SK-N-SH treated with all-trans-retinoic acid at 6 μM for 48 hours (cell line): ENCODE measurements at regions not wholly inside any gene's neighbourhood (a gene's known extent, or its start where the extent isn't known, plus 50 kb on each side); places are given as distances from the start of the nearest gene placed in this dataset.
A peak's percentile ranks its signal among the peaks of the same experiment; 100 is the strongest.

Experiments used
- ATAC-seq: fragments of 200-7000 bp; cut with Tn5 transposase; 3 replicates; pipeline ENCODE4 v1.9.1; 2020; ENCODE audit warnings: mild to moderate bottlenecking, moderate library complexity
- BACH2 ChIP-seq: fragments of 250-450 bp; sonication (Bioruptor Pico); IDR thresholded peaks from 2 replicates; pipeline ENCODE4 v1.9.0; 2021; ENCODE audit warnings: mild to moderate bottlenecking, borderline replicate concordance
- CREB5 ChIP-seq: fragments of 250-450 bp; sonication (Bioruptor Pico); IDR thresholded peaks from 2 replicates; pipeline ENCODE4 v1.5.1; 2020; ENCODE audit warnings: low read depth, mild to moderate bottlenecking, moderate library complexity
- CSDC2 ChIP-seq: fragments of 250-450 bp; sonication (Bioruptor Pico); IDR thresholded peaks from 2 replicates; pipeline ENCODE4 v1.5.0; 2020; ENCODE audit warnings: mild to moderate bottlenecking, moderate library complexity
- CSRNP3 ChIP-seq: fragments of 250-450 bp; sonication (Bioruptor Pico); IDR thresholded peaks from 2 replicates; pipeline ENCODE4 v1.5.1; 2021; ENCODE audit warnings: mild to moderate bottlenecking, moderate library complexity
- ESRRG ChIP-seq: fragments of 250-450 bp; sonication (Bioruptor Pico); IDR thresholded peaks from 2 replicates; pipeline ENCODE4 v1.6.1; 2021; ENCODE audit warnings: mild to moderate bottlenecking
- GLIS3 ChIP-seq: fragments of 250-450 bp; sonication (Bioruptor Pico); IDR thresholded peaks from 2 replicates; pipeline ENCODE4 v1.5.0; 2020; ENCODE audit warnings: mild to moderate bottlenecking, moderate library complexity
- ISL1 ChIP-seq: fragments of 250-450 bp; sonication (Bioruptor Pico); IDR thresholded peaks from 2 replicates; pipeline ENCODE4 v2.1.2; 2022; ENCODE audit warnings: mild to moderate bottlenecking, moderate library complexity
- OSR1 ChIP-seq: fragments of 250-450 bp; sonication (Bioruptor Pico); IDR thresholded peaks from 2 replicates; pipeline ENCODE4 v1.8.0; 2022; ENCODE audit warnings: moderate library complexity, mild to moderate bottlenecking, inconsistent platforms
- PATZ1 ChIP-seq: fragments of 250-450 bp; sonication (Bioruptor Pico); IDR thresholded peaks from 2 replicates; pipeline ENCODE4 v1.8.0; 2020; ENCODE audit warnings: mild to moderate bottlenecking, moderate library complexity, borderline replicate concordance
- POU6F1 ChIP-seq: fragments of 250-450 bp; sonication (Bioruptor Pico); IDR thresholded peaks from 2 replicates; pipeline ENCODE4 v1.8.0; 2021; ENCODE audit warnings: low read depth, mild to moderate bottlenecking, moderate library complexity, borderline replicate concordance
- PPARA ChIP-seq: fragments of 250-450 bp; sonication (Bioruptor Pico); IDR thresholded peaks from 2 replicates; pipeline ENCODE4 v1.5.0; 2020; ENCODE audit warnings: mild to moderate bottlenecking, borderline replicate concordance
- RARB ChIP-seq: fragments of 250-450 bp; sonication (Bioruptor Pico); IDR thresholded peaks from 2 replicates; pipeline ENCODE4 v1.8.0; 2021; ENCODE audit warnings: mild to moderate bottlenecking, moderate library complexity
- SNAI2 ChIP-seq: fragments of 250-450 bp; sonication (Bioruptor Pico); IDR thresholded peaks from 2 replicates; pipeline ENCODE4 v1.5.0; 2020; ENCODE audit warnings: mild to moderate bottlenecking, moderate library complexity
- TCF4 ChIP-seq: fragments of 250-450 bp; sonication (Bioruptor Pico); IDR thresholded peaks from 2 replicates; pipeline ENCODE4 v1.8.0; 2021; ENCODE audit warnings: mild to moderate bottlenecking, moderate library complexity, borderline replicate concordance
- TOX ChIP-seq: fragments of 250-450 bp; sonication (Bioruptor Pico); IDR thresholded peaks from 2 replicates; pipeline ENCODE4 v1.8.0; 2021; ENCODE audit warnings: mild to moderate bottlenecking, moderate library complexity, borderline replicate concordance
- ZC3H10 ChIP-seq: fragments of 250-450 bp; sonication (Bioruptor Pico); IDR thresholded peaks from 2 replicates; pipeline ENCODE4 v1.5.1; 2021; ENCODE audit warnings: mild to moderate bottlenecking, moderate library complexity
- ZFP3 ChIP-seq: fragments of 250-450 bp; sonication (Bioruptor Pico); IDR thresholded peaks from 2 replicates; pipeline ENCODE4 v1.5.0; 2020; ENCODE audit warnings: mild to moderate bottlenecking, moderate library complexity
- ZFP30 ChIP-seq: fragments of 450-650 bp; formaldehyde crosslinking; IDR thresholded peaks from 2 replicates; pipeline ENCODE4 v1.5.0; 2022; ENCODE audit warnings: mild to moderate bottlenecking, moderate library complexity
- ZNF565 ChIP-seq: fragments of 450-650 bp; formaldehyde crosslinking; conservative IDR thresholded peaks from 2 replicates; pipeline ENCODE4 v1.5.0; 2020; ENCODE audit warnings: low read depth, mild to moderate bottlenecking, moderate library complexity
- ZNF70 ChIP-seq: fragments of 450-650 bp; formaldehyde crosslinking; IDR thresholded peaks from 2 replicates; pipeline ENCODE4 v1.5.0; 2020; ENCODE audit warnings: mild to moderate bottlenecking, moderate library complexity
- ZNF8 ChIP-seq: fragments of 450-650 bp; formaldehyde crosslinking; IDR thresholded peaks from 2 replicates; pipeline ENCODE4 v1.5.0; 2020; ENCODE audit warnings: mild to moderate bottlenecking, moderate library complexity

GRCh38 chr3:59267021-59267420 is 217.2 kb upstream of the CFAP20DC start:
- peak; percentile 38 for ATAC-seq

GRCh38 chr3:59266551-59266950 is 216.7 kb upstream of the CFAP20DC start:
- peak; percentile 77 for ATAC-seq
- TF ChIP-seq ISL1 (CRISPR knock-in tag): peak; percentile 44; the same call in 1 of the 2 replicates
- TF ChIP-seq ZNF8 (CRISPR knock-in tag): no peak
- TF ChIP-seq TOX: peak; percentile 49; the same call in 1 of the 2 replicates

More at GRCh38 chr3:59267021-59267420, 217.2 kb upstream of the CFAP20DC start:
- TF ChIP-seq BACH2 (CRISPR knock-in tag) (no peak), ISL1 (CRISPR knock-in tag) (no peak), TOX (no peak), CSRNP3 (CRISPR knock-in tag) (no peak), PPARA (CRISPR knock-in tag) (no peak), ZNF565 (CRISPR knock-in tag) (no peak), RARB (no peak), ZFP3 (CRISPR knock-in tag) (no peak), TCF4 (no peak)

GRCh38 chr3:59265566-59265965 is 215.7 kb upstream of the CFAP20DC start:
- no peak for ATAC-seq
- TF ChIP-seq BACH2 (CRISPR knock-in tag): no peak
- 0 out of 2 replicates have a peak, but pooled peaks have one; percentile 19 for TF ChIP-seq PATZ1 (CRISPR knock-in tag)

- TF ChIP-seq BACH2 (CRISPR knock-in tag): no peak
- no peak for TF ChIP-seq ISL1 (CRISPR knock-in tag)
- TF ChIP-seq ZNF70 (CRISPR knock-in tag): no peak
- no peak for TF ChIP-seq ZC3H10 (CRISPR knock-in tag)
- no peak for TF ChIP-seq ESRRG (CRISPR knock-in tag)
- TF ChIP-seq TCF4: no peak
- TF ChIP-seq SNAI2 (CRISPR knock-in tag): no peak
- TF ChIP-seq PPARA (CRISPR knock-in tag): no peak
- no peak for TF ChIP-seq OSR1 (CRISPR knock-in tag)
- no peak for TF ChIP-seq POU6F1 (CRISPR knock-in tag)
- no peak for TF ChIP-seq ZNF565 (CRISPR knock-in tag)
- no peak for TF ChIP-seq CSDC2 (CRISPR knock-in tag)
- TF ChIP-seq GLIS3: no peak
- no peak for TF ChIP-seq ZFP3 (CRISPR knock-in tag)
- no peak for ATAC-seq
These were observed 214.5 kb upstream of the CFAP20DC start for GRCh38 chr3:59264366-59264765.

GRCh38 chr3:59263152-59263551 is 213.3 kb upstream of the CFAP20DC start:
- no peak for ATAC-seq
- TF ChIP-seq PATZ1 (CRISPR knock-in tag) (no peak), POU6F1 (CRISPR knock-in tag) (no peak), CREB5 (CRISPR knock-in tag) (no peak), OSR1 (CRISPR knock-in tag) (no peak), TCF4 (no peak), ZFP3 (CRISPR knock-in tag) (no peak), CSRNP3 (CRISPR knock-in tag) (no peak), SNAI2 (CRISPR knock-in tag) (no peak), CSDC2 (CRISPR knock-in tag) (no peak), TOX (no peak), ZFP30 (CRISPR knock-in tag) (no peak)
